Endothelial cell of umbilical vein (primary cell): ENCODE measurements at regions not wholly inside any gene's neighbourhood (a gene's known extent, or its start where the extent isn't known, plus 50 kb on each side); places are given as distances from the start of the nearest gene placed in this dataset.

Experiments
- BruUV-seq: library from RNA; stranded (reverse); fragments of 400-500 nt; replicated peaks from 2 replicates; lab custom pipeline; 2021; lab: Mats Ljungman, UMichigan
- CTCF ChIA-PET: fragments of 300-600, 350-600 bp; sonication (Branson Sonifier 250); formaldehyde crosslinking; loops from one replicate; lab custom pipeline; 2021; ENCODE audit warnings: antibody characterized with exemption, inconsistent platforms; lab: Charles Lee
- POLR2A ChIA-PET: fragments of 300-600, 350-600 bp; sonication (Branson Sonifier 250); formaldehyde crosslinking; loops from one replicate; lab custom pipeline; 2021; ENCODE audit warnings: antibody characterized with exemption, inconsistent platforms; lab: Charles Lee
- DNase-seq: peaks from one replicate; pipeline ENCODE4 v3.0.0-alpha.2; 2011; ENCODE audit warnings: low read depth, low spot score
- FAIRE-seq: peaks from 2 replicates; lab custom pipeline; 2011; peaks lifted over from hg19 to GRCh38; lab: Jason Lieb, UNC
- H2AFZ ChIP-seq: 2 replicates; pipeline ENCODE4 v1.6.0; 2012; ENCODE audit warnings: low read depth, low read length, control low read depth, inconsistent platforms
- H3K27ac ChIP-seq: 2 replicates; pipeline ENCODE4 v1.5.1; 2011; ENCODE audit warnings: low read depth, mild to moderate bottlenecking, control low read depth, low read length, moderate library complexity; ENCODE audit not compliant: insufficient read depth
- H3K27me3 ChIP-seq, 2 experiments: 2 replicates each; pipeline versions ENCODE4 v1.6.0 to v1.6.1; 2011; ENCODE audit warnings: low read length in 2 of 2, mixed read lengths in 1 of 2; ENCODE audit not compliant: control insufficient read depth in 2 of 2, insufficient read depth in 2 of 2
- H3K36me3 ChIP-seq, 2 experiments: 2 replicates in 1 of 2; 3 replicates in 1 of 2; pipeline ENCODE4 v1.5.1; 2011; ENCODE audit warnings: low read length in 2 of 2, mild to moderate bottlenecking in 1 of 2, moderate library complexity in 1 of 2; ENCODE audit not compliant: control insufficient read depth in 2 of 2, insufficient read depth in 2 of 2; ENCODE audit errors: extremely low read depth in 1 of 2
- H3K4me1 ChIP-seq: 3 replicates; pipeline ENCODE4 v1.5.1; 2011; ENCODE audit warnings: mild to moderate bottlenecking, low read length; ENCODE audit not compliant: control insufficient read depth, insufficient read depth; ENCODE audit errors: extremely low read depth
- H3K4me2 ChIP-seq: 2 replicates; pipeline ENCODE4 v1.6.1; 2011; ENCODE audit warnings: low read length, control low read depth, mixed read lengths; ENCODE audit not compliant: insufficient read depth
- H3K4me3 ChIP-seq, 3 experiments: fragments of 200-600 bp in 1 of 3; sonication (generic), shearing (Covaris generic) in 1 of 3; replicated peaks in 1 of 3; 2 replicates each; pipeline ENCODE4 v1.5.1; 2011 to 2016; ENCODE audit warnings: control low read depth in 3 of 3, low read length in 3 of 3, mild to moderate bottlenecking in 2 of 3, inconsistent platforms in 1 of 3, low read depth in 1 of 3, moderate library complexity in 1 of 3; ENCODE audit not compliant: insufficient read depth in 1 of 3
- H3K79me2 ChIP-seq: 2 replicates; pipeline ENCODE4 v1.6.0; 2012; ENCODE audit warnings: low read length, inconsistent platforms; ENCODE audit not compliant: control insufficient read depth, insufficient read depth
- H3K9ac ChIP-seq: replicated peaks from 2 replicates; pipeline ENCODE3; 2011; ENCODE audit warnings: low read length, control low read depth; ENCODE audit not compliant: insufficient read depth; ENCODE audit errors: extremely low read depth
- H3K9me1 ChIP-seq: replicated peaks from 3 replicates; pipeline ENCODE4 v1.6.0; 2011; ENCODE audit warnings: mild to moderate bottlenecking, low read length; ENCODE audit not compliant: control insufficient read depth, insufficient read depth; ENCODE audit errors: extremely low read depth
- H3K9me3 ChIP-seq: replicated peaks from 2 replicates; pipeline ENCODE4 v1.5.1; 2012; ENCODE audit warnings: low read length, inconsistent platforms; ENCODE audit not compliant: control insufficient read depth, insufficient read depth
- H4K20me1 ChIP-seq: replicated peaks from 2 replicates; pipeline ENCODE3; 2011; ENCODE audit warnings: mild to moderate bottlenecking, low read length; ENCODE audit not compliant: control insufficient read depth, insufficient read depth; ENCODE audit errors: extremely low read depth
- CTCF ChIP-seq, 2 donors: IDR thresholded peaks; 1 replicate in 1 of 2; 2 replicates in 1 of 2; pipeline ENCODE4 v1.5.1; 2011; ENCODE audit warnings: low read length in 2 of 2, mild to moderate bottlenecking in 2 of 2, moderate library complexity in 2 of 2, control low read depth in 1 of 2, inconsistent platforms in 1 of 2, low read depth in 1 of 2; ENCODE audit not compliant: insufficient read depth in 1 of 2; ENCODE audit errors: extremely low read depth in 1 of 2
- FOS ChIP-seq: IDR thresholded peaks from 2 replicates; pipeline ENCODE4 v1.6.1; 2011; ENCODE audit warnings: mild to moderate bottlenecking, low read length, moderate library complexity, borderline replicate concordance; ENCODE audit not compliant: insufficient read depth
- GATA2 ChIP-seq: IDR thresholded peaks from 2 replicates; pipeline ENCODE4 v1.7.0; 2011; ENCODE audit warnings: low read depth, mild to moderate bottlenecking, moderate library complexity, mixed read lengths, low read length; ENCODE audit not compliant: insufficient read length, insufficient read depth
- JUN ChIP-seq: IDR thresholded peaks from 2 replicates; pipeline ENCODE4 v1.6.1; 2011; ENCODE audit warnings: borderline replicate concordance, low read depth; ENCODE audit not compliant: insufficient read length, insufficient read depth
- MAX ChIP-seq: IDR thresholded peaks from 2 replicates; pipeline ENCODE4 v1.6.1; 2011; ENCODE audit not compliant: insufficient read depth, insufficient read length
- MYC ChIP-seq: IDR thresholded peaks from one replicate; pipeline ENCODE4 v1.6.1; 2011; ENCODE audit warnings: mild to moderate bottlenecking, low read depth, low read length
- POLR2A ChIP-seq: IDR thresholded peaks from 2 replicates; pipeline ENCODE4 v1.6.1; 2012; ENCODE audit warnings: low read depth, mild to moderate bottlenecking, control low read depth, low read length
- POLR2AphosphoS5 ChIP-seq: IDR thresholded peaks from 2 replicates; pipeline ENCODE4 v1.6.1; 2012; ENCODE audit warnings: low read depth, mild to moderate bottlenecking, control low read depth, low read length, moderate library complexity; ENCODE audit not compliant: insufficient read depth
- dilution Hi-C: fragments of 300-500 bp; cut with MboI; formaldehyde crosslinking; loops from one replicate; pipeline ENCODE4 v1.15.0; 2019; ENCODE audit warnings: low sequenced_read_pairs; ENCODE audit not compliant: extremely low pct_ligation_motif_present
- intact Hi-C: fragments of 100-400 bp; cut with micrococcal nuclease; formaldehyde crosslinking; loops from one replicate; pipeline ENCODE4 v1.10.0; 2022

DNA sequence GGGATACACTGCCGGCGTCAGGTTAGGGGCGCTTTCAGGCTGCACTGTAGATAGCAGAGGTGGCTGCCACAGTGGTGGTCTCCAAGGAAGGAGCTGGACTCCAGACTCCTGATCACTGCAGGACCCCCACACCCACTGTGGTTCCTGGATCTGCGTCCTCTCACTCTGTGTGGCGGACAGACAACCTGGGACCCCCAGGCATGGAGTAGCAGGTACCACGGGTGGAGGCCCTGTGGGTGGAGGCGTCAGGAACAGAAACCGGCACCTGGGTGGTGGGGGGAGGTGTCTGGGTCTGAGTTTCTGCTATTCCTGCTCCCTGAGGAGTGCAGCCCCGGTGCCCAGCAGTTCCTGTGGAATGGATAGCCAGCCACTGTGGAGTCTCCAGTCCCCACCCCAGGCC lies 75.1 kb upstream of the PCAT7 start:
- Histone ChIP-seq H3K4me1 (no peaks in the 10 kb centered on the region), H4K20me1 (no peaks in the 10 kb centered on the region), H3K4me3 (no peak overlapping the region), H3K79me2 (no peaks in the 10 kb centered on the region), H2AFZ (no peak overlapping the region), H3K9me3 (no peaks in the 10 kb centered on the region), H3K27me3 (no peaks in the 10 kb centered on the region), H3K9me1 (no peaks in the 10 kb centered on the region), H3K36me3 (no peaks in the 10 kb centered on the region), H3K4me2 (no peak overlapping the region), H3K27ac (no peak overlapping the region), H3K9ac (no peak overlapping the region)
- ChIA-PET CTCF (no interaction called here), POLR2A (no interaction called here)
- FAIRE-seq (no peak), DNase-seq (no peak)
- intact Hi-C loops = no loop called here
- TF ChIP-seq POLR2AphosphoS5 (no peak), GATA2 (no peak), JUN (no peak), POLR2A (no peak), MYC (no peak), FOS (no peak), CTCF (IDR thresholded peaks at IDR 0.05; ENCODE audit: extremely low read depth in 1 of 2, insufficient read depth in 1 of 2, low read depth in 1 of 2, low read length in 2 of 2) (no peak), MAX (no peak)
- no TSS peak for BruUV-seq
- dilution Hi-C loops = no loop called here
